ENCODE measurements at regions not wholly inside any gene's neighbourhood (a gene's known extent, or its start where the extent isn't known, plus 50 kb on each side); places are given as distances from the start of the nearest gene placed in this dataset.
"Not testable (repeated sequence)": the region's sequence is repeated elsewhere in the genome, so short reads cannot be mapped to it uniquely, and the experiment has no call there.

DNA sequence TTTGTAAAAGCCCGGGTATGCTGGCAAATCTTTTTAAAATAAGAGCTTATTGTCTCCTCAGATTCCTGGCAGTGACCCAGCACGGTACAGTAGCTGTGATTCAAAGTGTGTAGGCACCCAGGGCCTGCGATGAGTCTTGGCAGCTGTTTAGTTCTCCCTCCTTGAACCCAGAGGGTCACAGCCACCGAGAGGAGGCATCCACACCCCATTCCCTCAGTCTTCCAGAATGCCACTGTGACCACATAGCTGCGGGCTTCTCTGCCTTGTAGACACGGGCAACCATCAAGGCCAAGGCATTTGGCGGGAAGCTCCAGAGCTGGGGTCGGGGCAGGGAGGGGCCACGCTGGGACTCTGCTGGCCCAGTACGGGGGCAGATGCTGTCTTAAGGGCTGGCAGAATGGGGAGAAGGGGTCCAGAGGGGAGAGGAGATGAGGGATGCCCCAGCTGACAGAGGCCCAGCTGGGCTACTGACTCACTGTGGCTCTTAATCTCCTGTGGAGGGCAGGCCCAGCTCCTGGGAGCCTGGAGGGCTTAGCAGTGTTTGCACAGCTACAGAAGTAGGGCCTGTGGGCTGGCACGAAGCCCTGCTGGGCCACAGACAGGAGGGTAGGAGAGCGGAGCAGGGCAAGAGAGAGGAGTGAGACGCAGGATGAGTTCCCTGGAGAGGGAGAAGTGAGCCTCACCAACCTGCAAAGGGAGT is 68.8 kb upstream of the DLG1 start:
- no peak overlapping the region for H3K27ac Mint-ChIP-seq
- no peak for DNase-seq (ENCODE audit: low spot score)

DNA sequence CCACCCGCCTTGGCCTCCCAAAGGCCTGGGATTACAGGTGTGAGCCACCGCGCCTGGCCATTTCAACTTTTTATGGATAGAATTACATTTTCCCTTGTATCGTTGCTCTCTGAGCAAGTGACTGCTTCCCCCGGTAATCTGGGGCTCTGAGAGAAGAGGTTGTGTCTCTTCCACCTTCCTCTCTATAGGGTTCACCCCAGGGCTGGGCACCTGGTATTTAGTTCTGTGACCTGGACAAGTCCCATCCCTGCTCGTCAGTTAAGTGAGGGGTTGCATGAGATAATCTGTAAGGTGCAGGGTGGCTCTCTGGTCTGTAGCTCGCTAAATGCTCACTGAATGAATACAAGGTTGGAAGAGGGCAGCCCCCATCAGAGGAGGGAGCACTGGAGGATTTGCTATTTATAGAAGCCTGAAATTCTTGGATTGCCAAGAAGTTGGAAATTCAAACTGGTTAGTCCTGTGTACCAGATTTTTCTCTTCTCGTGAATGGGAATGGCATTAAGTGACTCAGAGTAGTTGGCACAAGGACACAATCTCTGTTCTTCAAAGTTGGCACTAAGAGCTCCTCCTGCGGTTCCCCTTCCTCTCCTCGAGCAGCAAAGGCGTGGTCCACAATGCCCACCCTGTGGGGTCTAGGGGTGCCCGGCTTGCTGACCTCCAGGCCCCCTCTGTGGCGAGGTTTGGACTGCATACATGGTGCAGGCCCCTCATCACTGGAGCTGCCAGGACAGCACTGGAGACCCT is 68.1 kb upstream of the DLG1 start:
- H3K4me1 Mint-ChIP-seq (ENCODE audit: low read depth in 2 of 2), result no peaks in the 10 kb centered on the region
- H3K9me3 Mint-ChIP-seq, result no peaks in the 10 kb centered on the region
- ATAC-seq, result no peak
- no peak for DNase-seq (ENCODE audit: low spot score)
- H3K27me3 Mint-ChIP-seq, result peaks cover 15 to 19% of the 10 kb centered on the region in 2 donors
- H3K4me3 Mint-ChIP-seq, result no peak overlapping the region
- H3K36me3 Mint-ChIP-seq, result no peaks in the 10 kb centered on the region
- H3K27ac Mint-ChIP-seq, result no peak overlapping the region

More for the DNA sequence above, 68.8 kb upstream of the DLG1 start:
- no peak for ATAC-seq
- H3K36me3 Mint-ChIP-seq, result no peaks in the 10 kb centered on the region
- H3K4me1 Mint-ChIP-seq (ENCODE audit: low read depth in 2 of 2), result no peaks in the 10 kb centered on the region
- H3K27me3 Mint-ChIP-seq, result peaks cover 15 to 19% of the 10 kb centered on the region in 2 donors
- no peak overlapping the region for H3K4me3 Mint-ChIP-seq
- no peaks in the 10 kb centered on the region for H3K9me3 Mint-ChIP-seq

DNA sequence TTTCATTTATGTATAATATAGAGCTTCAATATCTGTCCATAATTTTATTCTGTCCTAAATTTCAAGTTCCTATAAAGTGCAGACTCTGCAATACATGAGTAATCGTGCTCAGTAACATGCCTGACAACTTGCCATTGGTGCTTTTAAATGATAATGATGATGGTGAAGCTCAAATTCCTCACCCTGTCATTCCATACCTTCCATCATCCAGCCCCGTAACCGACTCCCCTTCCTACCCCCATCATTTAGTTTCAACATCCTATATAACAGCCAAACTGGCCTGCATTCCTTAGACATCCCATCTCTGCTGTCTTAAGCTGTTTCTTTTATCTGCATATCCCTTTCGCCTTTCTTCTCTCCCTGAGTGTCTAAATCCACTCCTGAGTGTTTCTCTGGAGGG is 67.2 kb upstream of the DLG1 start:
- peaks cover 18 to 19% of the 10 kb centered on the region in 2 donors for H3K27me3 Mint-ChIP-seq
- ATAC-seq, result no peak
- no peaks in the 10 kb centered on the region for H3K4me1 Mint-ChIP-seq (ENCODE audit: low read depth in 2 of 2)
- H3K36me3 Mint-ChIP-seq, result no peaks in the 10 kb centered on the region
- peaks cover 2% of the 10 kb centered on the region for H3K9me3 Mint-ChIP-seq
- H3K4me3 Mint-ChIP-seq, result no peak overlapping the region
- no peak for DNase-seq (ENCODE audit: low spot score)
- no peak overlapping the region for H3K27ac Mint-ChIP-seq

- Mint-ChIP-seq H3K27me3 (peaks cover 18 to 19% of the 10 kb centered on the region in 2 donors), H3K4me1 (ENCODE audit: low read depth in 2 of 2) (no peaks in the 10 kb centered on the region), H3K4me3 (no peak overlapping the region), H3K27ac (no peak overlapping the region), H3K9me3 (peaks cover 6% of the 10 kb centered on the region), H3K36me3 (peaks cover 4% of the 10 kb centered on the region)
- no peak for DNase-seq (ENCODE audit: low spot score)
- peak in 1 of 2 donors; percentile 29 for ATAC-seq
Measured at GRCh38 chr3:197364410-197365071, 66.1 kb upstream of the DLG1 start.

DNA sequence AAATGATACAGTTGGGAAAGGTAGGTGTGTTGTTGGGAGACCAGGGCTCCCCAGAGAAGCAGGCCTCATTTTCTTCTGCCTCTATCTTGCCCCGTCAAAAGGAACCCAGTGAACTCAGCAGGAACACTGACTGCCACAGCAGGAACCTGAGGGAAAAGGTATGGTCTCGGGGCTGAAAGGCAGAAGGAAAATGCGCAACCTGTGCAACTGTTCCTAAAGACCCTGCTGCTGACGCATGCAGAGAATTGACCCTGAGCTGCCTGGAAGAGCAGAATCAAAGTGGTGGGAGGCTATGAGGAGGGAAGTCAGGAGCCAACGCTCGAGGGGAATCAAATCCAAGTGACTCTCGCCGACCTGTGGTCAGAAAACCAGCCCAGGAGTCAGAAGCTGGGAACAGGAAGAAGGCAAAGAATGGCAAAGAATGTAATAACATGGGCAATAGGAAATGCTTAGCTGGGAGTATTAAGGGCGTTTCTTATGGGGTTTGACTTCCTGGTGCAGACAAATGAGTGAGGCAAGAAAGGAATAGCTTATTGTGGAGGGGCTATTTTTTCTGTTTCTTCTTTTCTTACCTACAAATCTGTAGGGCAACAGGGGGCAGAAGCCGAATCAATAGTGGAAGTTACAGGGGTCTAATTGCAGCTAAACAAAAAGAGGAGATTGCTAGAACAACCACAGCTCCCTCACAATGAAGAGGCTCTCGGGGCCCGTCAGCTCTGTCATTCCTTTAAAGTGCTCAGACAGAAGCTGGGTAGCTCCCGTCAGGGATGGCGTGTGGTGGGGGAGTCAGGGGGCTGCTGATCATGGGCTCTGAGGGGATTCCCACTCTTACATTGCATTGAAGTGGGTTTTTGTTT is 65.4 kb upstream of the DLG1 start:
- peaks cover 6% of the 10 kb centered on the region for H3K36me3 Mint-ChIP-seq
- H3K27ac Mint-ChIP-seq, result no peak overlapping the region
- peaks cover 19 to 21% of the 10 kb centered on the region in 2 donors for H3K27me3 Mint-ChIP-seq
- DNase-seq (ENCODE audit: low spot score) (peak; percentile 15), ATAC-seq (no peak)
- H3K9me3 Mint-ChIP-seq, result peaks cover 8% of the 10 kb centered on the region
- H3K4me1 Mint-ChIP-seq (ENCODE audit: low read depth in 2 of 2), result no peaks in the 10 kb centered on the region
- no peak overlapping the region for H3K4me3 Mint-ChIP-seq

DNA sequence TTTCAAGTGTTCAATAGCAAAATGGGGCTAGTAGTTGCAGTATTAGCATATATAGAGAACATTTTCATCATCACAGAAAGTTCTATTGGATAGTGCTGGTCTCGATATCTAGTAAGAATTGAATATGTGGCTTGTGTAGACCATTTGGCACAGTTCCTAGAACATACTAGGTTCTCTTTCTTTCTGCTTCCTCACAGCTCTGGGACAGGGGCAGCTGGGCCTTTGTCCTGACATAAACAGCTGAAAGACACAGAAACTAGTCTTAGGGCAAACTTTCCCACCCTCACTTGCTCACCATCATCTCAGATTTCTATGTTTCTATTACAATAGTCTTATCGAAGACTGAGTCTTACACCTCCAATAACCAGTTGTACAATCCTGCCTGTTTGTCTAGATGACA is 63.7 kb upstream of the DLG1 start:
- Mint-ChIP-seq H3K27ac (no peak overlapping the region), H3K36me3 (peaks cover 6% of the 10 kb centered on the region), H3K27me3 (peaks cover 11 to 14% of the 10 kb centered on the region in 2 donors), H3K4me1 (ENCODE audit: low read depth in 2 of 2) (no peaks in the 10 kb centered on the region), H3K4me3 (no peak overlapping the region), H3K9me3 (peaks cover 8% of the 10 kb centered on the region)
- ATAC-seq, result no peak
- peak; percentile 5 for DNase-seq (ENCODE audit: low spot score)

DNA sequence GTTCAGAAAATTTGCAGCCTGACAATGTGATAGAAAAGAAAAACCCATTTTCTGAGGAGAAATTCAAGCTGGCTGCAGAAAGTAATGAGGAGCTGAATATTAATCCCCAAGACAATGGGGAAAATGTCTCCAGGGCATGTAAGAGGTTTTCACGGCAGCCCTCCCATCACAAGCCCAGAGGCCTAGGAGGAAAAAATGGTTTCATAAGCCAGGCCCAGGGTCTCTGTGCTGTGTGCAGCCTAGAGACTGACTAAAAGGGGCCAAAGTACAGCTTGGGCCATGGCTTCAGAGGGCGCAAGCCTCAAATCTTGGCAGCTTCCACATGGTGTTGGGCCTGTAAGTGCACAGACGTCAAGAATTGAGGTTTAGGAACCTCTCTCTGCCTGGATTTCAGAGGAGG is 61.7 kb upstream of the DLG1 start:
- DNase-seq (ENCODE audit: low spot score); ATAC-seq; H3K36me3 Mint-ChIP-seq; H3K4me3 Mint-ChIP-seq; H3K9me3 Mint-ChIP-seq; H3K27ac Mint-ChIP-seq; H3K4me1 Mint-ChIP-seq (ENCODE audit: low read depth in 2 of 2): not testable (repeated sequence)
- H3K27me3 Mint-ChIP-seq, result peaks cover 0 to 14% of the 10 kb centered on the region in 2 donors

DNA sequence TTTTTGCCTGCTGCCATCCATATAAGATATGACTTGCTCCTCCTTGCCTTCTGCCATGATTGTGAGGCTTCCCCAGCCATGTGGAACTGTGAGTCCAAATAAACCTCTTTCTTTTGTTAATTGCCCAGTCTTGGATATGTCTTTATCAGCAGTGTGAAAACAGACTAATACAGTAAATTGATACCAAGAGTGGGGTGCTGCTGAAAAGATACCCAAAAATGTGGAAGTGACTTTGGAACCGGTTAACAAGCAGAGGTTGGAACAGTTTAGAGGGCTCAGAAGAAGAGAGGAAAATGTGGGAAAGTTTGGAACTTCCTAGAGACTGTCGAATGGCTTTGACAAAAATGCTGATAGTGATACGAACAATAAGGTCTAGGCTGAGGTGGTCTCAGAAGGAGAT is 61.1 kb upstream of the DLG1 start:
- ATAC-seq; H3K36me3 Mint-ChIP-seq; H3K4me1 Mint-ChIP-seq (ENCODE audit: low read depth in 2 of 2); H3K9me3 Mint-ChIP-seq; H3K27ac Mint-ChIP-seq; H3K4me3 Mint-ChIP-seq: not testable (repeated sequence)
- peak; percentile 23 for DNase-seq (ENCODE audit: low spot score)
- peaks cover 3 to 13% of the 10 kb centered on the region in 2 donors for H3K27me3 Mint-ChIP-seq

- H3K4me1 Mint-ChIP-seq (ENCODE audit: low read depth in 2 of 2), result no peaks in the 10 kb centered on the region
- no peak for ATAC-seq
Measured at GRCh38 chr3:197356741-197357140, 58.3 kb upstream of the DLG1 start.

DNA sequence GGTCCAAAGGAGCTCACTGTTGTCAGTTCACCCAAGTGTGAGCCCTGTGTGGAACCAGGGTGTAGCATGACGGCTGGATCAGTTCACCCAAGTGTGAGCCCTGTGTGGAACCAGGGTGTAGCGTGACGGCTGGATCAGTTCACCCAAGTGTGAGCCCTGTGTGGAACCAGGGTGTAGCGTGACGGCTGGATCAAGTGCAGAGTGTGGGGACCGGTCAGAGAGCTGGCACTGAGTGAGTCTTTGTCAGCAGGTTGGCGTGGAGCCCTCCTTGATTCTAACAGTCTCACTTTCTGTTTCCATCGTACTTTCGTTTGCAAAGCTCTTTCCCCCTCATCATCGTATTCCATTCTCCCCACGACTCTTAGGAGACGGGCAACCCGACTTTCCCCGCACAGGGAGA is 57.9 kb upstream of the DLG1 start:
- H3K4me3 Mint-ChIP-seq, result no peak overlapping the region
- H3K9me3 Mint-ChIP-seq, result peaks cover 7% of the 10 kb centered on the region
- H3K27me3 Mint-ChIP-seq, result peaks cover 13 to 18% of the 10 kb centered on the region in 2 donors
- peaks cover 6% of the 10 kb centered on the region for H3K36me3 Mint-ChIP-seq
- ATAC-seq (no peak), DNase-seq (ENCODE audit: low spot score) (peak; percentile 54)
- no peak overlapping the region for H3K27ac Mint-ChIP-seq
- H3K4me1 Mint-ChIP-seq (ENCODE audit: low read depth in 2 of 2), result no peaks in the 10 kb centered on the region

More at GRCh38 chr3:197356741-197357140, 58.3 kb upstream of the DLG1 start:
- peaks cover 15 to 18% of the 10 kb centered on the region in 2 donors for H3K27me3 Mint-ChIP-seq
- peaks cover 8% of the 10 kb centered on the region for H3K9me3 Mint-ChIP-seq
- H3K4me3 Mint-ChIP-seq, result no peak overlapping the region
- H3K36me3 Mint-ChIP-seq, result peaks cover 6% of the 10 kb centered on the region
- no peak overlapping the region for H3K27ac Mint-ChIP-seq
- peak; percentile 37 for DNase-seq (ENCODE audit: low spot score)

DNA sequence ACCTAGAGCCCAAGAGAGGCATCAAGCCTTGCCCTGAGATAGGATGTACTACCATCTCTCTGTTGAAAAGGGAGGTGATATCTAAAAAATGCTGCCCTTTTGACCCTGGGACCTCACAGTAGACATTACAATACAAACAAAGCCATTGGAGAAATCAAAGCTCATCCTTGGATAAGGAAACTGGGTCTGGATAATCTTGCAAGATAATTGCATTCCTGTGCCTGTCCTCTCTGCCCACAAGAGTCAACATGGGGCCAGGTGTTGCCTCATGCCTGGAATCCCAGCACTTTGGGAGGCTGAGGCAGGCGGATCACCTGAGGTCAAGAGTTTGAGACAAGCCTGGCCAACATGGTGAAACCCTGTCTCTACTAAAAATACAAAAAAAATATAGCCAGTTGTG is 57.3 kb upstream of the DLG1 start:
- ATAC-seq, result no peak
- H3K4me1 Mint-ChIP-seq (ENCODE audit: low read depth in 2 of 2), result no peaks in the 10 kb centered on the region
- peaks cover 6% of the 10 kb centered on the region for H3K9me3 Mint-ChIP-seq
- peaks cover 6% of the 10 kb centered on the region for H3K36me3 Mint-ChIP-seq
- no peak overlapping the region for H3K27ac Mint-ChIP-seq
- peaks cover 14 to 18% of the 10 kb centered on the region in 2 donors for H3K27me3 Mint-ChIP-seq
- no peak overlapping the region for H3K4me3 Mint-ChIP-seq
- DNase-seq (ENCODE audit: low spot score), result no peak

DNA sequence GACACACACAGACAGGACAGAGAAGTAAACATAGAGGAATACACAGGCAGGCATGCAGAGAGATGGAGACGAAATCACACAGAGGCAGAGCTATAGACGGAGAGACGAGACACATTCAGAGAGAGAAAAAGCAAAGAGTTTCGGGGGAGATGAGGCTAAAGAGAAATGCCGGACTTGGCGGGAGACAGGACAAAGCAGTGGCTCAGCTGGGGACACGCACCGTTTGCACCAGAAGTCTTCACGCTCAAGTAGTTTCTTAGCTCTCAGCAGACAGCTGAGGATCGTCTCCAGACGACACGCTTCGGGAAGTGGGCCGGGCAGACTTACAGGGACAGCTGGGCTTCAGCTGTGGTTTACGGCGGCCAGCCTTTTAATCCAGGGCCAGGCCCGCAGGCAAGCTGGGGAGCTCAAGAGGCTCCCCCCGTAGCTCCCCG is 56.2 kb upstream of the DLG1 start:
- Mint-ChIP-seq H3K4me3 (no peak overlapping the region), H3K4me1 (ENCODE audit: low read depth in 2 of 2) (no peaks in the 10 kb centered on the region), H3K27ac (no peak overlapping the region), H3K27me3 (peaks cover 16 to 18% of the 10 kb centered on the region in 2 donors), H3K9me3 (peaks cover 3% of the 10 kb centered on the region), H3K36me3 (peaks cover 3% of the 10 kb centered on the region)
- ATAC-seq, result no peak
- DNase-seq (ENCODE audit: low spot score), result no peak

DNA sequence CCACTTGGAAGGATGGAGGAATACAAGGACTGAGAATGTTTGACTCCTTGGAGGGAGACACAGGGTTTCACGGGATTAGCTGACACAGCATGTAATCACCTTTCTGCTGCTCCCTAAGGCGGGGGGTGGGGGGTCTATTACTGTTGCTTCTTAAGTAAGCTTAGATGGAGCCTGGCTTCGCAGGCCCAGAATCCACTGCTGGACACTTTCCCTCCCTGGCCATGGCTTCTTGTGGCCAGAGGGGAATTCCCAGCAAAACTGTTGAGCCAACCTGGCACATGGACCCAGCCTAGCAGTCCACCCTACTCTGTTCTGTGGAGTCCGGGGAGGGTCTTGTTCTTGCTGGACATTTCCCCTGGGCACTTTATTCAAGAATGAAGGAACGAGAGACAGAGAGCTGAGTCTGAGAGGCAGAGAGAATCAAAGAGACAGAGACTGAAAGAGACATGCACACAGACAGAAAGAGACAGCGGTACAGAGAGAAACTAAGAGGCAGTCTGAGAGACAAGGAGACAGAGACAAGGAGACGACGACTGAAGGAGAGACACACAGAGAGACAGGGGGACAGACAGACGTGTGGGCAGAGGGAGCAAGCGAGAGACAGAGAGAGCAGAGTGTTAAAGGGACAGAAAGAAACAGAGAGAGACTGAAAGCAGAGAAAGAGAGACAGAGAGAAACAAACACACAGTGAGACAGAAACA is 55.6 kb upstream of the DLG1 start:
- H3K27ac Mint-ChIP-seq, result no peak overlapping the region
- H3K4me3 Mint-ChIP-seq, result no peak overlapping the region
- ATAC-seq (no peak), DNase-seq (ENCODE audit: low spot score) (no peak)
- no peaks in the 10 kb centered on the region for H3K9me3 Mint-ChIP-seq
- peaks cover 13 to 20% of the 10 kb centered on the region in 2 donors for H3K27me3 Mint-ChIP-seq
- no peaks in the 10 kb centered on the region for H3K4me1 Mint-ChIP-seq (ENCODE audit: low read depth in 2 of 2)
- no peaks in the 10 kb centered on the region for H3K36me3 Mint-ChIP-seq
